A549 (cell line): ENCODE measurements at regions not wholly inside any gene's neighbourhood (a gene's known extent, or its start where the extent isn't known, plus 50 kb on each side); places are given as distances from the start of the nearest gene placed in this dataset.
"Not testable (repeated sequence)": the region's sequence is repeated elsewhere in the genome, so short reads cannot be mapped to it uniquely, and the experiment has no call there.

Experiments used
- ATAC-seq, 2 experiments: fragments of 200-7000 bp in 1 of 2; fragments of >200 bp in 1 of 2; cut with Nextera tagmentation in 1 of 2; cut with Tn5 transposase in 1 of 2; 3 replicates each; pipeline versions ENCODE4 v1.8.0 to v1.9.1; 2018 to 2020; ENCODE audit warnings: mild to moderate bottlenecking in 1 of 2, moderate library complexity in 1 of 2
- CTCF ChIA-PET: fragments of 300-600 bp; sonication (Branson Sonifier 250); formaldehyde crosslinking; extraction: SDS; loops from one replicate; lab custom pipeline; 2021; ENCODE audit warnings: antibody characterized with exemption, inconsistent platforms; lab: Yijun Ruan, JAX
- POLR2A ChIA-PET: fragments of 350-600 bp; formaldehyde crosslinking; extraction: SDS; loops from one replicate; lab custom pipeline; 2021; ENCODE audit warnings: antibody characterized with exemption, inconsistent platforms; lab: Yijun Ruan, JAX
- DNase-seq, 2 experiments: peaks; one replicate each; pipeline versions ENCODE4 v3.0.0 to v3.0.0-alpha.2; 2011 to 2016; ENCODE audit warnings: low read depth in 1 of 2, low spot score in 1 of 2
- FAIRE-seq: peaks from 2 replicates; lab custom pipeline; 2011; peaks lifted over from hg19 to GRCh38; lab: Jason Lieb, UNC
- H3K27ac ChIP-seq, 2 experiments: fragments of >200 bp; sonication (Bioruptor Twin); formaldehyde crosslinking; 3 replicates each; pipeline ENCODE4 v1.5.1; 2016 to 2017
- H3K4me1 ChIP-seq: fragments of >200 bp; sonication (Bioruptor Twin); formaldehyde crosslinking; 3 replicates; pipeline ENCODE4 v1.6.1; 2016
- H3K4me2 ChIP-seq: fragments of >200 bp; sonication (Bioruptor Twin); formaldehyde crosslinking; 3 replicates; pipeline ENCODE4 v1.6.1; 2016
- H3K4me3 ChIP-seq: fragments of >200 bp; sonication (Bioruptor Twin); formaldehyde crosslinking; 3 replicates; pipeline ENCODE4 v1.5.1; 2016
- H3K9me3 ChIP-seq: fragments of >200 bp; sonication (Bioruptor Twin); formaldehyde crosslinking; 3 replicates; pipeline ENCODE4 v1.6.1; 2016
- ATOH8 ChIP-seq: fragments of 250-450 bp; sonication (Bioruptor Pico); IDR thresholded peaks from 2 replicates; pipeline ENCODE4 v1.5.0; 2020; ENCODE audit warnings: low read depth, mild to moderate bottlenecking, moderate library complexity
- CEBPB ChIP-seq, 2 experiments: fragments of >200 bp in 1 of 2; sonication (Bioruptor Twin) in 1 of 2; formaldehyde crosslinking in 1 of 2; IDR thresholded peaks; 2 replicates each; pipeline ENCODE4 v1.6.1; 2012 to 2016
- CHD2 ChIP-seq: fragments of 150-350 bp; IDR thresholded peaks from 2 replicates; pipeline ENCODE4 v1.6.1; 2014; ENCODE audit warnings: low read length; ENCODE audit not compliant: partially characterized antibody
- ESRRA ChIP-seq: fragments of 150-350 bp; IDR thresholded peaks from 2 replicates; pipeline ENCODE4 v1.6.1; 2014; ENCODE audit warnings: mild to moderate bottlenecking, low read length, borderline replicate concordance
- GATA3 ChIP-seq: IDR thresholded peaks from 2 replicates; pipeline ENCODE4 v1.6.1; 2012; ENCODE audit warnings: borderline replicate concordance
- HDAC2 ChIP-seq: fragments of 200-600 bp; sonication (generic); IDR thresholded peaks from 2 replicates; pipeline ENCODE4 v1.6.1; 2016
- HOXA7 ChIP-seq: fragments of 250-450 bp; sonication (Bioruptor Pico); IDR thresholded peaks from 2 replicates; pipeline ENCODE4 v1.5.0; 2020; ENCODE audit warnings: mild to moderate bottlenecking, moderate library complexity
- JUN ChIP-seq, 2 experiments: fragments of >200 bp; sonication (Bioruptor Twin); formaldehyde crosslinking; IDR thresholded peaks; 2 replicates in 1 of 2; 3 replicates in 1 of 2; pipeline ENCODE4 v1.6.1; 2016 to 2017
- JUNB ChIP-seq: fragments of >200 bp; sonication (Bioruptor Twin); formaldehyde crosslinking; IDR thresholded peaks from 2 replicates; pipeline ENCODE4 v1.6.1; 2016
- KDM1A ChIP-seq: fragments of 200-600 bp; sonication (generic); IDR thresholded peaks from 2 replicates; pipeline ENCODE4 v1.6.1; 2016; ENCODE audit warnings: low read depth, mild to moderate bottlenecking
- KDM5A ChIP-seq: fragments of 200-600 bp; sonication (generic); IDR thresholded peaks from 2 replicates; pipeline ENCODE4 v1.6.1; 2016; ENCODE audit warnings: antibody characterized with exemption, mild to moderate bottlenecking
- MAX ChIP-seq: IDR thresholded peaks from 2 replicates; pipeline ENCODE4 v1.6.1; 2012
- NFE2L2 ChIP-seq: fragments of 150-350 bp; conservative IDR thresholded peaks from 2 replicates; pipeline ENCODE4 v1.6.1; 2014; ENCODE audit warnings: low read length
- NPAS2 ChIP-seq: fragments of 250-450 bp; sonication (Bioruptor Pico); IDR thresholded peaks from 2 replicates; pipeline ENCODE4 v1.8.0; 2022; ENCODE audit warnings: mild to moderate bottlenecking, moderate library complexity, borderline replicate concordance
- NR3C1 ChIP-seq: fragments of >200 bp; sonication (Bioruptor Twin); formaldehyde crosslinking; IDR thresholded peaks from 3 replicates; pipeline ENCODE4 v1.6.1; 2017
- PBX3 ChIP-seq: IDR thresholded peaks from 2 replicates; pipeline ENCODE4 v1.6.1; 2012
- POLR2A ChIP-seq: IDR thresholded peaks from 2 replicates; pipeline ENCODE4 v1.6.1; 2012; ENCODE audit warnings: mild to moderate bottlenecking, low read length
- RARB ChIP-seq: fragments of 250-450 bp; sonication (Bioruptor Pico); IDR thresholded peaks from 2 replicates; pipeline ENCODE4 v1.8.0; 2021; ENCODE audit warnings: mild to moderate bottlenecking, moderate library complexity
- RCOR1 ChIP-seq: fragments of 150-350 bp; IDR thresholded peaks from 2 replicates; pipeline ENCODE4 v1.6.1; 2014; ENCODE audit warnings: antibody characterized with exemption, low read length, low read depth
- RFX5 ChIP-seq: fragments of 450-650 bp; IDR thresholded peaks from 2 replicates; pipeline ENCODE4 v1.7.1; 2014; ENCODE audit warnings: antibody characterized with exemption, mild to moderate bottlenecking, moderate library complexity
- RNF2 ChIP-seq: fragments of 200-600 bp; sonication (generic); IDR thresholded peaks from 2 replicates; pipeline ENCODE4 v1.6.1; 2016; ENCODE audit warnings: low read depth, mild to moderate bottlenecking, antibody characterized with exemption, moderate library complexity, borderline replicate concordance
- USF2 ChIP-seq: fragments of 450-650 bp; IDR thresholded peaks from 2 replicates; pipeline ENCODE4 v1.6.1; 2014; ENCODE audit warnings: antibody characterized with exemption
- ZNF302 ChIP-seq: fragments of 250-450 bp; sonication (Bioruptor Pico); IDR thresholded peaks from 2 replicates; pipeline ENCODE4 v1.9.0; 2021; ENCODE audit warnings: inconsistent platforms, mild to moderate bottlenecking, moderate library complexity
- WGBS: methylation state at CpG from one replicate; pipeline ENCODE4 v1.1.6; 2017; ENCODE audit errors: missing lambda C conversion rate; 5-methylcytosine and 5-hydroxymethylcytosine counted together
- TF ChIP-seq, protein P1 (sequence below): fragments of >200 bp; sonication (Bioruptor Twin); formaldehyde crosslinking; IDR thresholded peaks from 2 replicates; pipeline ENCODE4 v1.6.1; 2016
- TF ChIP-seq, protein P2 (sequence below): IDR thresholded peaks from 2 replicates; pipeline ENCODE4 v1.6.1; 2012; ENCODE audit warnings: low read depth, borderline replicate concordance
- TF ChIP-seq, protein P3 (sequence below): fragments of >200 bp; sonication (Bioruptor Twin); formaldehyde crosslinking; IDR thresholded peaks from 3 replicates; pipeline ENCODE4 v1.5.1; 2016

DNA sequence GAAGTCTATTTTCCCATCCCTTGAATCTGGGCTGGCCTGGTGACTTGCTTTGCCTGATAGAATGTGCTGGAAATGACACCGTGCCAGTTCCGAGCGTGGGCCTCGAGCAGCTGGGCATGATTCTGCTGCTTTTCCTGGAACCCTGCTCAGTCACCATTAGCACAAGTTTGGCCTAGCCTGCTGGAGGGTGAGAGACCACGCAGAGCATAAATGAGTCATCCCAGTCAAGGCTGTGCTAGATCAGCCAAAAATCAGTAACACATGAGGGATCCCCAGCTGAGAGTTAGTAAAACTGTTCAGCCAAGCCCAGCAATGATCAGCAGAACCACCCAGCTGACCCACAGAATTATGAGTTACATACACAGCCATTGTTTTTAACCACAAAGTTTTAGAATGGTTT is 74.8 kb upstream of the TOP1 start:
- Histone ChIP-seq H3K27ac (no peak overlapping the region), H3K4me3 (no peak overlapping the region), H3K4me2 (no peak overlapping the region)
- FAIRE-seq (no peak), DNase-seq (no peak), ATAC-seq (no peak)
- POLR2A ChIA-PET, result no interaction called here
- TF ChIP-seq NR3C1 (no peak), CEBPB (IDR thresholded peaks at IDR 0.05) (no peak), NPAS2 (no peak), RCOR1 (no peak), PBX3 (no peak), HOXA7 (CRISPR knock-in tag) (no peak), JUN (IDR thresholded peaks at IDR 0.05) (no peak), MAX (no peak), RNF2 (no peak), POLR2A (no peak)
- TF ChIP-seq, protein P1, sequence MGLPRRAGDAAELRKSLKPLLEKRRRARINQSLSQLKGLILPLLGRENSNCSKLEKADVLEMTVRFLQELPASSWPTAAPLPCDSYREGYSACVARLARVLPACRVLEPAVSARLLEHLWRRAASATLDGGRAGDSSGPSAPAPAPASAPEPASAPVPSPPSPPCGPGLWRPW, result no peak
- TF ChIP-seq, all 56 proteins: peak for 0
- H3K9me3 ChIP-seq, result peaks cover 9% of the 10 kb centered on the region; the same call in 2 of the 3 replicates
- no peaks in the 10 kb centered on the region for H3K4me1 ChIP-seq
- CTCF ChIA-PET, result interaction anchor here (0.7 to 4.1 kb wide), 6 partner anchors 8 to 1685 kb away, joined by 3 to 54 read pairs (median 6); no protein-coding TSS in a partner anchor
- WGBS, result 50% methylated on average over 5 of the region's 5 CpGs

- no peak for ATAC-seq
- WGBS, result 43% methylated on average over 10 of the region's 10 CpGs
- Histone ChIP-seq H3K4me1 (no peaks in the 10 kb centered on the region), H3K4me2 (no peak overlapping the region), H3K27ac (no peak overlapping the region), H3K9me3 (peaks cover 9% of the 10 kb centered on the region; the same call in 2 of the 3 replicates), H3K4me3 (no peak overlapping the region)
- ChIA-PET POLR2A (no interaction called here), CTCF (interaction anchor here (1.7 to 4.1 kb wide), 3 partner anchors 8 to 1686 kb away, joined by 5 to 54 read pairs (median 7); no protein-coding TSS in a partner anchor)
- DNase-seq, result no peak
- no peak for FAIRE-seq
- no peak for TF ChIP-seq ESRRA
- TF ChIP-seq NFE2L2, result no peak
- no peak for TF ChIP-seq JUNB
- no peak for TF ChIP-seq USF2
- TF ChIP-seq CEBPB (IDR thresholded peaks at IDR 0.05), result no peak
- TF ChIP-seq ZNF302, result no peak
- TF ChIP-seq KDM5A, result no peak
- no peak for TF ChIP-seq KDM1A
Observed at GRCh38 chr20:40954521-40955165, 74.0 kb upstream of the TOP1 start.

DNA sequence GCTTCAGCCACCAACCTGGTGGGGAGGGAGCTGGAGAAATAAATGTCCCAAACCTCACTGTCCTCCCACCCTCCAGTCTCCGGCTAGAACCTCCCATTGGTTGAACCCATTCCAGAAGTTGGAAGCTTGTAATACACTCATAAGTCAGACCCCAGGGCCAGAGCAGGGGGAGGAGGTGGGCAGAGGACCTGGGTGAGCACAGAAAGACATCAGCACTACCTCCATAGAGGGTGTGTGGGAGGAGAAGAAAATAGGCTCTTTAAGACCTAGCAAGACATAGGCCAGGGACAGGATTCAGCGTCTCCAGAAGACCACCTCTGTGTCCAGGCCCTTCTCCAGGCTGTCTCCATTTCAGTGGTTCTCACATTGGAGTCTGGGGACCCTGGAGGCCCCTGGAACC is 73.3 kb upstream of the TOP1 start:
- H3K4me3 ChIP-seq, result no peak overlapping the region
- CTCF ChIA-PET, result interaction anchor here (1.7 kb wide), 1 partner anchor 13 kb away, joined by 7 read pairs; no protein-coding TSS in a partner anchor
- no peaks in the 10 kb centered on the region for H3K4me1 ChIP-seq
- 58% methylated on average over 2 of the region's 2 CpGs for WGBS
- DNase-seq, result no peak
- H3K27ac ChIP-seq, result no peak overlapping the region
- no peak for ATAC-seq
- H3K4me2 ChIP-seq, result no peak overlapping the region
- peaks cover 9% of the 10 kb centered on the region; the same call in 2 of the 3 replicates for H3K9me3 ChIP-seq
- POLR2A ChIA-PET, result no interaction called here
- TF ChIP-seq PBX3, result no peak
- TF ChIP-seq, protein P2, sequence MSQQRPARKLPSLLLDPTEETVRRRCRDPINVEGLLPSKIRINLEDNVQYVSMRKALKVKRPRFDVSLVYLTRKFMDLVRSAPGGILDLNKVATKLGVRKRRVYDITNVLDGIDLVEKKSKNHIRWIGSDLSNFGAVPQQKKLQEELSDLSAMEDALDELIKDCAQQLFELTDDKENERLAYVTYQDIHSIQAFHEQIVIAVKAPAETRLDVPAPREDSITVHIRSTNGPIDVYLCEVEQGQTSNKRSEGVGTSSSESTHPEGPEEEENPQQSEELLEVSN, result no peak
- TF ChIP-seq HDAC2, result no peak
- no peak for TF ChIP-seq GATA3
- TF ChIP-seq RARB (CRISPR knock-in tag), result no peak
- no peak for TF ChIP-seq ZNF302
- no peak for TF ChIP-seq NFE2L2
- no peak for TF ChIP-seq CHD2
- TF ChIP-seq ESRRA, result no peak
- TF ChIP-seq, protein P3, sequence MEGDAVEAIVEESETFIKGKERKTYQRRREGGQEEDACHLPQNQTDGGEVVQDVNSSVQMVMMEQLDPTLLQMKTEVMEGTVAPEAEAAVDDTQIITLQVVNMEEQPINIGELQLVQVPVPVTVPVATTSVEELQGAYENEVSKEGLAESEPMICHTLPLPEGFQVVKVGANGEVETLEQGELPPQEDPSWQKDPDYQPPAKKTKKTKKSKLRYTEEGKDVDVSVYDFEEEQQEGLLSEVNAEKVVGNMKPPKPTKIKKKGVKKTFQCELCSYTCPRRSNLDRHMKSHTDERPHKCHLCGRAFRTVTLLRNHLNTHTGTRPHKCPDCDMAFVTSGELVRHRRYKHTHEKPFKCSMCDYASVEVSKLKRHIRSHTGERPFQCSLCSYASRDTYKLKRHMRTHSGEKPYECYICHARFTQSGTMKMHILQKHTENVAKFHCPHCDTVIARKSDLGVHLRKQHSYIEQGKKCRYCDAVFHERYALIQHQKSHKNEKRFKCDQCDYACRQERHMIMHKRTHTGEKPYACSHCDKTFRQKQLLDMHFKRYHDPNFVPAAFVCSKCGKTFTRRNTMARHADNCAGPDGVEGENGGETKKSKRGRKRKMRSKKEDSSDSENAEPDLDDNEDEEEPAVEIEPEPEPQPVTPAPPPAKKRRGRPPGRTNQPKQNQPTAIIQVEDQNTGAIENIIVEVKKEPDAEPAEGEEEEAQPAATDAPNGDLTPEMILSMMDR, result no peak
- no peak for TF ChIP-seq NPAS2
- no peak for TF ChIP-seq JUN (IDR thresholded peaks at IDR 0.05)
- no peak for TF ChIP-seq ATOH8
- TF ChIP-seq RFX5, result no peak
- no peak for FAIRE-seq

DNA sequence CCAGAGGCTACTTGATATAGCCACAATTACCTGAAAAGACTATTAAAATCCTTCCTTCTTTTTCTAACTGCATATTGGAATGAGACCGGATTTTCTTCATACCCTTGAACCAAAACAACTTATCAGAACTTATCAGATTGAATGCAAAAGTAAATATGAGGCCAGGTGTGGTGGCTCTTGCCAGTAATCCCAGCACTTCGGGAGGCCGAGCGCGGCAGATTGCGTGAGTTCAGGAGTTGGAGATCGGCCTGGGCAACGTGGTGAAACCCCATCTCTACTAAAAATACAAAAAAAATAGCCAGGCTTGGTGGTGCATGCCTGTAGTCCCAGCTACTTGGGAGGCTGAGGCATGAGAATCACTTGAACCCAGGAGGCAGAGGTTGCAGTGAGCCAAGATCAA is 72.8 kb upstream of the TOP1 start:
- ATAC-seq, H3K4me3 ChIP-seq, H3K4me2 ChIP-seq, DNase-seq, FAIRE-seq, H3K27ac ChIP-seq, H3K9me3 ChIP-seq, H3K4me1 ChIP-seq, POLR2A ChIA-PET: not testable (repeated sequence)
- CTCF ChIA-PET, result interaction anchor here (0.7 kb wide), 1 partner anchor 13 kb away, joined by 3 read pairs; no protein-coding TSS in a partner anchor
- WGBS, result 59% methylated on average over 8 of the region's 8 CpGs
